GM21390 (cell line): ENCODE measurements at regions not wholly inside any gene's neighbourhood (a gene's known extent, or its start where the extent isn't known, plus 50 kb on each side); places are given as distances from the start of the nearest gene placed in this dataset.

Source experiments
- ATAC-seq: cut with Tn5 transposase; IDR thresholded peaks from one replicate; pipeline ENCODE4 v1.9.1; 2021; ENCODE audit not compliant: unreplicated experiment

DNA sequence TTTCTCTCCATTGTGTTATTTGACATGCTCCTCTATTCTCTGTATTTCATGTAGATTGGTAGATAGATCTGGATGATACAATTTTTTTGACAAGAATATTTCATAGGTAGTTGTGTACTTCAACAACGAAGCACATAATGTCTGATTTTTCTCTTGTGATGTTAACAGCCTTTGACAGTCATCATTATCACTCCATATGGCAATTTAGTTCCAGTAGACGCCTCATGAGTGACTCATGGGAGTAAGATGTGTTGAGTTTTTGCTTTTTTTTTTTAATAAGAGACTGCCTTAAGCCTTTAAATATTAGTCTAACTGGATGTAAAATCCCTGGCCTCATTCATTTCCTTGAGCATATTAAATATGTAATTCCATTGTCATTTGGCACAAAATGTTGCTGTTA is 123.5 kb upstream of the ZNF32 start:
- no peak for ATAC-seq

DNA sequence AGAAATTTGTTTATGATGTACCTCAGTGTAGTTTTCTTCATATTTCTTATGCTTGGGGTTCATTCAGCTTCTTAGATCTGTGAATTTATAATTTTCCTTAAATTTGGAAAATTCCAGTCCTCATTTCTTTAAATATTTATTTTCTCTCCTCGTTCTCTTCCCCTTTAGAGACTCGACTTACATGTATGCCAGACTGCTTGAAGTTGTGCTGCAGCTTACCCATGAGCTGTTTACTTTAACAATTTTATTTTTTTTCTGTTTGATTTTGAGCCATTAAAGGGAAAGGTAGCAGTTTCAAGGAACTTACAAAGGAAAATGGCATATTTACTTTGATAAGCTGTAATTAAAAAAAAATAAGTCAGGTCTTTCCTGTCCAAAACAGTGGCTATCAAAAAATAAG is 123.0 kb upstream of the ZNF32 start:
- no peak for ATAC-seq

DNA sequence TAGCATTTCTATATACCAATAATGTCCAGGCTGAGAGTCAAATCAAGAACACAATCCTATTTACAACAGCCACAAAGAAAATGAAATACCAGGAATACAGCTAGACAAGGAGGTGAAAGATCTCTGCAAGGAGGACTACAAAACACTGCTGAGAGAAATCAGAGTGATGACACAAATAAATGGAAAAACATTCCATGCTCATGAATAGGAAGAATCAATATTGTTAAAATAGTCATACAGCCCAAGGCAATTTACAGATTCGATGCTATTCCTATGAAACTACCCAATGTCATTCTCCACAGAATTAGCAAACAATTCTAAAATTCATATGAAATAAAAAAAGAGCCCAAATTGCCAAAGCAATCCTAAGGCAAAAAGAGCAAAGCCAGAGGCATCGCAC is 116.8 kb upstream of the ZNF32 start:
- ATAC-seq: no peak

GRCh38 chr10:43763846-43764245 is 115.2 kb upstream of the ZNF32 start:
- ATAC-seq: no peak

- no peak for ATAC-seq
Observed at GRCh38 chr10:43760514-43760913, 111.8 kb upstream of the ZNF32 start.

DNA sequence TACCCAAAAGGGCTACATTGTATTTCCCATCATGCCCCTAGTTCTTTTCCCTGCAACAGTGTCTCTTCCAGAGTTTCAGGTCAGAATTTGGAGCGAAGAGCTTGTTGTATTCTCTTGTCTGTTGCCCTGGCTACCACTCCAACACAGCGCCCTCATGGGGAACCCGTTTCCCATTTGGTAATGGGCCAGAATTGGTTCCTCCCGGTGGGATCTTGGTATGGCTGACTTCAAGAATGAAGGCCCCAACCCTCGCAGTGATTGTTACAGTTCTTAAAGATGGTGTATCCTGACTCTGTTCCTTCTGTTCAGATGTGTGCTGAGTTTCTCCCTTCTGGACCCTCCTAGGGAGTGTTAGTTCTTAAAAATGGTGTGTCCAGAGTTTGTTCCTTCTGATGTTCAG is 110.5 kb upstream of the ZNF32 start:
- ATAC-seq: no peak

DNA sequence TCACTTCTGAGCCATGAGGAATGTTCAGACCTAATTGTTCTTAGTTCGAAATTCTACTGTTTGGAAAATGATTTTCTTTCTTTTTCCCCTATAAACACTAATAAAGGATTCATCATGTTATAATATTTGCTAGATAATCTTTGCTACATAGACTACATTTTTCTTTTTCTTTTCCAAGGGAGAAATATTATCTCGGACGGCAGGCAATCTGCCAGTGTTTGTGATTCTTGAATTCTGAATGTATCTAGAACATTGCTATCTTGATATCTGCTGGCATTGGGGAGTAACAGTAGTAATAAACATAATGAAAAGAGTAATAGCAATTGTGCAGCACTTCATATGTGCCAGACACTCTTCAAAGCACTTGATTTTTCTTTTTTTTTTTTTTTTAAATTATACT is 107.7 kb upstream of the ZNF32 start:
- no peak for ATAC-seq

DNA sequence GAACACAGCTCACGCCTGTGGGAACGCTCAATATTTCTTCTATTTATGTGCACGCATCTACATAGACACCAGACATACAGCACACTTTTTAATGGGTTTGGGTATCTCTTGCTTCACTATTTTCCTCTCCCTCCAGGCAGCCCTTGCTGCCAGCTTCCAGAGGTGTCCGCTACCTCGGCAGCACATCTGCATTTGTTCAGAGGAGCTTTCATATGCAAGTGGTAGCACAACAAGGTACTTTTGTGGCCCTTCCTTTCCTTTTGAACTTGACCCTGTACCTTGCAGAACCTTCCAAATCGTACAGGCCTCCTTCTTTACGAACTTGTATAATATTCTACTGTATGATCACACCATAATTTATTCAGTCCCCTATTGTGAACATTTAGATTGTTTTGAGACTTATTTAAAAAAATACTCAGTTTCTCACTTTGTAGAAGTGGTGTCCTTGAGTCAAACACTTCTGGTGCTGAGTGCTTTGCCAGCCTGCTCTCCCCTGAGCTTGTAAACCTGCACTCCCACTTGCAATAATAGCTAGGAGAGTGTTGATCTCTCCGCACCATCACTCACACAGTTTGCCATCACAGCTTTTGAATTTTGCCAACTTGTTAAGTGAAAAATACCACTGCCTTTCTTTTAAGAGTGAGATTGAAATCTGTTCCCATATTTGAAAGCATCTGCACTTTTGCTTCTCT is 106.0 kb upstream of the ZNF32 start:
- ATAC-seq: no peak

DNA sequence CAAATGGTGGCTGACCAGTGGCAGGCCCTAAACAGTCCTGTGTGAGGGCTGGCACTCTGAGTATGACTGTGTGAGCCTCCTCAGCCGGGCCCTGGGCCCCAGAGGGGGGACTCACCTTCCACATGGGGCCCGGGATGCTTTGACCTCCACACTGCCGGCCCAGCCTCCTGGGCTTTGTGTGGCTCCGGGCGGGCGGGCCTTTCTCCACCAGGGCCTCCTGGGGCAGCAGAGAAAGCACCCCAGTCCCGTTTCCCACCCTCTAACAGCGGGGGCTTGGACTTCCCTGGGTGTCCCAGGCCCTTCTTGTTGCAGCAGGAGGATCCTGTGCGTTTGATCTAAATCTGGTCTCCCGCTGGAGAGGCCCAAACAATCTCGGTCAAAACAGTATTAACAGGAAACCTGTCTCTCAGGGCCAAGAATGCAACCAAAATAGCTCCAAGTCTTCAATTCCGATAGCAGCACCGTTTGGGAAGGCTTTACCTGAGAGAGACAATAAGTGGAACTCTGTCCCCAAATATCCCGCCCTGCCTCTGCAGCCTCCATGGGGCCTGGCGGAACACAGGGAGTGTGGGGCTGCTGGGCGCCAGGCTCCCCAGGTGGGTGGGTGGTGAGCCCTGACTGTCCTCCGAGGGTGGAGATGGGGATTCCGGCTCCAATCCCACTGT is 104.8 kb upstream of the ZNF32 start:
- no peak for ATAC-seq

DNA sequence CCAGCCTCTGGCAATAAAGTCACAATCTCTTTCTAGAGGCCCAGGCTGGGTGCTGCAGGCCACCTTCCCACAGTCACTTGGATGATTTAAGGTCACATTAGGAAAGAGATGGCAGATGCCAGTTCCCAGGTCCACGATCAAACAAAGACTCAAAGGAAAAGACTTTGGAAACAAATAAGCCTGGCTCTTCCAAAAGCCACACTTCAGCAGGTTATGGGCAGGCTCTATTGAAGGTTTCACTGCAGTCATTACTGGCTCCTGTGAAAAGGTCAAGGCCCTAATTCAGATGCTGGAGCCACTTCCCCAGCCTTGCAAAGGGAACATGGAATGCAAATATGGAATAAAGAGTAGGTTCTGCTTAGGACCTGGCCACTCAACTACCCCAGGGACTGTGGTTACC is 104.0 kb upstream of the ZNF32 start:
- no peak for ATAC-seq

DNA sequence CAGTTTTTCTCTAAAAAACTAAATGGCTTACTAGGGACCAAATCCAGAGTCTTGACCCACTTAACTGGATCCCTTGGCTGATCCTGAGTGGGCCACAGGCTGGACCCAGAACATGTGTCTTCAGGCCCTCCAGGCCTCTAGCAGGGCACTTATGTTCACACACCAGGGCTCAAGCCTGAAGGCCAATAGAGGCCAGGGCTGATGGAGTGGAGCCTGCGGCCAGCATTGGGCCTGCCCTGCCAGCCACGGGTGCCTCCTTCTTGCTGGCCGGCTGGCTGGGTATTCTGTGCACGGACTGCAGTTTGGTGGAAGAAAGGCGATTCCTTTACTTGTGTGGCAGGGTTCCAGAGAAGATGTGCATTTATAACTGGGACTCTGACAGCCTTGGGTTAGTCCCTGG is 103.0 kb upstream of the ZNF32 start:
- no peak for ATAC-seq

- no peak for ATAC-seq
Observed at GRCh38 chr10:43749940-43750552, 101.4 kb upstream of the ZNF32 start.

- ATAC-seq: no peak
Observed at GRCh38 chr10:43749145-43749576, 100.5 kb upstream of the ZNF32 start.

- no peak for ATAC-seq
Observed at GRCh38 chr10:43748560-43748959, 99.9 kb upstream of the ZNF32 start.

GRCh38 chr10:43746906-43747305 is 98.2 kb upstream of the ZNF32 start:
- no peak for ATAC-seq

- ATAC-seq: no peak
Observed at GRCh38 chr10:43739161-43739560, 90.5 kb upstream of the ZNF32 start.

DNA sequence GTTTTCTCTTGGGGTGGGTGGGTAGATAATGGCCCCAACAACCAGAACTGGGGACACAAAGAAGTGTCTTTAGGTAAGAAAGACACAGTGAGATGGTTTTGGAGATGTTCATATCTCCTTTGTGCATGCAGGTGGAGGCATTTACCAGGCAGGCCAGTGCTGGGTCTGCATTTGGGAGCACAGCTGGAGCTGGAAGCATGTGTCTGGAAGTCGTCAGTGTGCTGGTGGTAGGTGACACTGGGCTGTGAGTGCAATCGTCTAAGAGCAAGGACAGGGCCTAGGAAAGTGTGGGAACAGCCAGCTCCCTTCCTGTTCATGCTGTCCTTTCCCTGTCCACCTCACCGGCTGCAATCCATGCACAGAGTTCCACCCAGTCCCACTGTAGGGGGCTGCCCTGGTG is 88.3 kb upstream of the ZNF32 start:
- ATAC-seq: no peak

DNA sequence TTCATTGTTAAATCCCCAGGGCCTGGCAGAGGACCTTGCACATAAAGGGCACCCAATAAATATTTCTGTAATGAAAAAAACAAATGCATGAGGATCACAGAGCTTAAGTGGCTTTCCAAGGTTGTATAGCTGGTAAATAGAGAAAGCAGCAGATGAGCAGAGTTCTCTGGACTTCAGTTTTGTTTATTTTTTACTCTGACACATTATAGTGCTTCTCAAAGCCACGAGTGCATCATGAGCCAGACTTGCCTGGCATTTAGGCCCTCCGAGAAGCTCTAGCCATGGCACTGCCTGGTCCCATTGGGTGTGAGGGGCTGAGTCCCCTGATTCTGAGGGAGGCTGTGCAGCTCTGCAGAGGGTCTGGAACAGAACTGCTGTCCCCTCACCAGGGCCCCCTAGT is 87.2 kb upstream of the ZNF32 start:
- no peak for ATAC-seq

- ATAC-seq: no peak
Observed at GRCh38 chr10:43734716-43735115, 86.0 kb upstream of the ZNF32 start.

GRCh38 chr10:43731486-43731885 is 82.8 kb upstream of the ZNF32 start:
- ATAC-seq: no peak

GRCh38 chr10:43728425-43728824 is 79.7 kb upstream of the ZNF32 start:
- ATAC-seq: no peak

- no peak for ATAC-seq
Observed at GRCh38 chr10:43727935-43728334, 79.3 kb upstream of the ZNF32 start.
